Spleen (tissue), 11 donors: ENCODE measurements at regions not wholly inside any gene's neighbourhood (a gene's known extent, or its start where the extent isn't known, plus 50 kb on each side); places are given as distances from the start of the nearest gene placed in this dataset.

Source experiments
- DNase-seq: peaks from one replicate; pipeline ENCODE4 v3.0.0-alpha.2; 2020
- H3K27ac ChIP-seq, 8 donors: fragments of 200-600 bp; sonication (generic) in 7 of 8; 1 replicate in 4 of 8; 2 replicates in 4 of 8; pipeline versions ENCODE4 v1.5.0 to v1.8.0; 2016 to 2021; ENCODE audit warnings: inconsistent platforms in 4 of 8, mild to moderate bottlenecking in 4 of 8, moderate library complexity in 1 of 8
- H3K27me3 ChIP-seq, 7 donors: fragments of 200-600 bp; sonication (generic) in 6 of 7; replicated peaks in 1 of 7; 1 replicate in 4 of 7; 2 replicates in 3 of 7; pipeline versions ENCODE4 v1.5.0 to v1.8.0; 2016 to 2021; ENCODE audit warnings: inconsistent platforms in 3 of 7, mild to moderate bottlenecking in 1 of 7
- H3K36me3 ChIP-seq, 6 donors: fragments of 200-600 bp; sonication (generic) in 5 of 6; 1 replicate in 4 of 6; 2 replicates in 2 of 6; pipeline versions ENCODE4 v1.5.0 to v1.8.0; 2016 to 2021; ENCODE audit warnings: inconsistent platforms in 2 of 6
- H3K4me1 ChIP-seq, 6 donors: fragments of 200-600 bp; sonication (generic) in 5 of 6; 1 replicate in 3 of 6; 2 replicates in 3 of 6; pipeline versions ENCODE4 v1.5.0 to v1.8.0; 2016 to 2021; ENCODE audit warnings: inconsistent platforms in 3 of 6
- H3K4me3 ChIP-seq, 8 donors: fragments of 200-600 bp; sonication (generic) in 7 of 8; 1 replicate in 4 of 8; 2 replicates in 4 of 8; pipeline versions ENCODE4 v1.5.0 to v1.8.0; 2016 to 2021; ENCODE audit warnings: inconsistent platforms in 4 of 8, mild to moderate bottlenecking in 4 of 8, moderate library complexity in 2 of 8
- H3K9me3 ChIP-seq, 8 donors: fragments of 200-600 bp; sonication (generic) in 7 of 8; 1 replicate in 4 of 8; 2 replicates in 4 of 8; pipeline versions ENCODE4 v1.5.0 to v1.8.0; 2016 to 2021; ENCODE audit warnings: inconsistent platforms in 4 of 8
- CTCF ChIP-seq, 11 experiments: fragments of 200-600 bp in 7 of 11; fragments of 450-650 bp in 4 of 11; sonication (generic) in 4 of 11; IDR thresholded peaks in 8 of 11; conservative IDR thresholded peaks in 3 of 11; 1 replicate in 7 of 11; 2 replicates in 4 of 11; pipeline versions ENCODE4 v1.4.0 to v1.8.0; 2016 to 2021; ENCODE audit warnings: antibody characterized with exemption in 11 of 11, inconsistent platforms in 4 of 11, mild to moderate bottlenecking in 1 of 11
- POLR2A ChIP-seq, 3 donors: fragments of 450-650 bp; IDR thresholded peaks; one replicate each; pipeline ENCODE4 v1.5.1; 2017; ENCODE audit warnings: antibody characterized with exemption in 3 of 3, mild to moderate bottlenecking in 1 of 3
- POLR2AphosphoS5 ChIP-seq, 3 donors: sonication (generic); formaldehyde crosslinking; IDR thresholded peaks; one replicate each; pipeline ENCODE4 v1.5.1; 2017; ENCODE audit warnings: antibody characterized with exemption in 3 of 3
- WGBS, 5 donors: extraction: QIAGEN DNeasy Blood & Tissue Kit in 3 of 5; methylation state at CpG; one replicate each; pipeline versions ENCODE4 v1.1.5 to v1.1.7; 2013 to 2018; 5-methylcytosine and 5-hydroxymethylcytosine counted together
- intact Hi-C: fragments of 100-400 bp; cut with DNase I; formaldehyde crosslinking; loops from one replicate; pipeline ENCODE4 v1.15.0; 2023; ENCODE audit warnings: low total_unique reads
- donor health status: healthy with polysubstance abuse.
- donor health status: DM: no; HTN: no; CAD: no; lungs with moderate emphysema.
- donor health status: DM: no; HTN: no; CAD: no.
- donor health status: Bipolar disorder and iron deficiency.
- donor health status: healthy.
- donor health status: DM: no; HTN: no; CAD: no.
- donor health status: DM: yes; HTN: yes; CAD: no.

- Histone ChIP-seq H3K36me3 (no peaks in the 10 kb centered on the region), H3K27ac (no peak overlapping the region), H3K27me3 (no peaks in the 10 kb centered on the region), H3K4me3 (no peak overlapping the region), H3K4me1 (no peaks in the 10 kb centered on the region), H3K9me3 (peaks cover 0 to 5% (median 0%) of the 10 kb centered on the region in 8 donors)
- intact Hi-C loops, result no loop called here
- TF ChIP-seq POLR2A (IDR thresholded peaks at IDR 0.05) (no peak), CTCF (IDR thresholded peaks at IDR 0.05 in 8 of 11, conservative IDR thresholded peaks at IDR 0.05 in 3 of 11) (no peak), POLR2AphosphoS5 (IDR thresholded peaks at IDR 0.05) (no peak)
- no peak for DNase-seq
- 71 to 83% (median 74%) methylated on average over 4 of the region's 4 CpGs for WGBS, 5 donors
Measured at GRCh38 chr5:126189862-126190261, 233.3 kb upstream of the GRAMD2B start.

GRCh38 chr5:126192226-126192625, 231.0 kb upstream of the GRAMD2B start:
- Histone ChIP-seq H3K27ac (no peak overlapping the region), H3K27me3 (no peaks in the 10 kb centered on the region), H3K36me3 (no peaks in the 10 kb centered on the region), H3K4me1 (no peaks in the 10 kb centered on the region), H3K4me3 (no peak overlapping the region), H3K9me3 (no peaks in the 10 kb centered on the region)
- no peak for DNase-seq
- intact Hi-C loops, result no loop called here
- 88 to 96% (median 93%) methylated on average over 4 of the region's 4 CpGs for WGBS, 5 donors
- TF ChIP-seq POLR2AphosphoS5 (IDR thresholded peaks at IDR 0.05) (no peak), CTCF (IDR thresholded peaks at IDR 0.05 in 8 of 11, conservative IDR thresholded peaks at IDR 0.05 in 3 of 11) (no peak), POLR2A (IDR thresholded peaks at IDR 0.05) (no peak)

GRCh38 chr5:126195410-126196100, 227.7 kb upstream of the GRAMD2B start:
- Histone ChIP-seq H3K36me3 (no peaks in the 10 kb centered on the region), H3K9me3 (no peaks in the 10 kb centered on the region), H3K27me3 (no peaks in the 10 kb centered on the region), H3K4me1 (no peaks in the 10 kb centered on the region), H3K4me3 (no peak overlapping the region), H3K27ac (no peak overlapping the region)
- intact Hi-C loops, result no loop called here
- no peak for TF ChIP-seq POLR2AphosphoS5 (IDR thresholded peaks at IDR 0.05)
- no peak for TF ChIP-seq CTCF (IDR thresholded peaks at IDR 0.05 in 8 of 11, conservative IDR thresholded peaks at IDR 0.05 in 3 of 11)
- no peak for TF ChIP-seq POLR2A (IDR thresholded peaks at IDR 0.05)
- WGBS, 5 donors, result 58 to 80% (median 69%) methylated on average over 5 of the region's 5 CpGs
- no peak for DNase-seq

GRCh38 chr5:126198531-126198930, 224.7 kb upstream of the GRAMD2B start:
- Histone ChIP-seq H3K36me3 (no peaks in the 10 kb centered on the region), H3K9me3 (peaks cover 0 to 14% (median 0%) of the 10 kb centered on the region in 8 donors), H3K27ac (no peak overlapping the region), H3K4me3 (no peak overlapping the region), H3K27me3 (no peaks in the 10 kb centered on the region), H3K4me1 (no peaks in the 10 kb centered on the region)
- no peak for DNase-seq
- 73 to 91% (median 81%) methylated on average over 2 of the region's 2 CpGs for WGBS, 5 donors
- intact Hi-C loops, result no loop called here
- TF ChIP-seq POLR2AphosphoS5 (IDR thresholded peaks at IDR 0.05) (no peak), CTCF (IDR thresholded peaks at IDR 0.05 in 8 of 11, conservative IDR thresholded peaks at IDR 0.05 in 3 of 11) (no peak), POLR2A (IDR thresholded peaks at IDR 0.05) (no peak)
